GM23338 (cell line): ENCODE measurements at regions not wholly inside any gene's neighbourhood (a gene's known extent, or its start where the extent isn't known, plus 50 kb on each side); places are given as distances from the start of the nearest gene placed in this dataset.

Source experiments
- CREB1 ChIP-seq: fragments of 250-450 bp; sonication (Bioruptor Pico); IDR thresholded peaks from 2 replicates; pipeline ENCODE4 v1.5.0; 2020; ENCODE audit warnings: low read depth, mild to moderate bottlenecking, moderate library complexity
- EZH2 ChIP-seq: fragments of 200-600 bp; sonication (generic); IDR thresholded peaks from one replicate; pipeline ENCODE4 v1.8.0; 2017; ENCODE audit warnings: antibody characterized with exemption, mild to moderate bottlenecking, low read depth; ENCODE audit not compliant: unreplicated experiment
- EZH2phosphoT487 ChIP-seq: fragments of 200-600 bp; sonication (generic); IDR thresholded peaks from one replicate; pipeline ENCODE4 v1.8.1; 2018; ENCODE audit warnings: antibody characterized with exemption; ENCODE audit not compliant: unreplicated experiment
- JUNB ChIP-seq: IDR thresholded peaks from one replicate; pipeline ENCODE4 v1.6.1; 2016; ENCODE audit warnings: antibody characterized with exemption; ENCODE audit not compliant: unreplicated experiment
- NANOG ChIP-seq: IDR thresholded peaks from 2 replicates; pipeline ENCODE4 v1.6.1; 2016; ENCODE audit warnings: antibody characterized with exemption, borderline replicate concordance
- POLR2AphosphoS5 ChIP-seq: IDR thresholded peaks from 2 replicates; pipeline ENCODE4 v1.6.1; 2016; ENCODE audit warnings: antibody characterized with exemption, low read depth
- REST ChIP-seq: IDR thresholded peaks from one replicate; pipeline ENCODE4 v1.6.1; 2018; ENCODE audit warnings: antibody characterized with exemption; ENCODE audit not compliant: unreplicated experiment
- STAT1 ChIP-seq: IDR thresholded peaks from one replicate; pipeline ENCODE4 v1.6.1; 2016; ENCODE audit warnings: antibody characterized with exemption; ENCODE audit not compliant: unreplicated experiment
- ZNF114 ChIP-seq: fragments of 250-450 bp; sonication (Bioruptor Pico); IDR thresholded peaks from 2 replicates; pipeline ENCODE4 v1.5.0; 2020; ENCODE audit warnings: mild to moderate bottlenecking, moderate library complexity
- ZNF331 ChIP-seq: fragments of 250-450 bp; sonication (Bioruptor Pico); IDR thresholded peaks from 2 replicates; pipeline ENCODE4 v1.5.0; 2020; ENCODE audit warnings: low read depth, mild to moderate bottlenecking, moderate library complexity
- ZNF462 ChIP-seq: fragments of 250-450 bp; sonication (Bioruptor Pico); IDR thresholded peaks from 2 replicates; pipeline ENCODE4 v1.5.0; 2020; ENCODE audit warnings: mild to moderate bottlenecking, moderate library complexity
- TF ChIP-seq, protein P1 (sequence below), 2 experiments: fragments of 200-600 bp in 1 of 2; sonication (generic) in 1 of 2; conservative IDR thresholded peaks; 2 replicates each; pipeline versions ENCODE4 v1.5.1 to v1.6.1; 2016 to 2017; ENCODE audit warnings: antibody characterized with exemption in 2 of 2, low read depth in 2 of 2, mild to moderate bottlenecking in 2 of 2, moderate library complexity in 1 of 2
- TF ChIP-seq, protein P2 (sequence below): IDR thresholded peaks from 2 replicates; pipeline ENCODE4 v1.6.1; 2016; ENCODE audit warnings: antibody characterized with exemption

- TF ChIP-seq, protein P1, sequence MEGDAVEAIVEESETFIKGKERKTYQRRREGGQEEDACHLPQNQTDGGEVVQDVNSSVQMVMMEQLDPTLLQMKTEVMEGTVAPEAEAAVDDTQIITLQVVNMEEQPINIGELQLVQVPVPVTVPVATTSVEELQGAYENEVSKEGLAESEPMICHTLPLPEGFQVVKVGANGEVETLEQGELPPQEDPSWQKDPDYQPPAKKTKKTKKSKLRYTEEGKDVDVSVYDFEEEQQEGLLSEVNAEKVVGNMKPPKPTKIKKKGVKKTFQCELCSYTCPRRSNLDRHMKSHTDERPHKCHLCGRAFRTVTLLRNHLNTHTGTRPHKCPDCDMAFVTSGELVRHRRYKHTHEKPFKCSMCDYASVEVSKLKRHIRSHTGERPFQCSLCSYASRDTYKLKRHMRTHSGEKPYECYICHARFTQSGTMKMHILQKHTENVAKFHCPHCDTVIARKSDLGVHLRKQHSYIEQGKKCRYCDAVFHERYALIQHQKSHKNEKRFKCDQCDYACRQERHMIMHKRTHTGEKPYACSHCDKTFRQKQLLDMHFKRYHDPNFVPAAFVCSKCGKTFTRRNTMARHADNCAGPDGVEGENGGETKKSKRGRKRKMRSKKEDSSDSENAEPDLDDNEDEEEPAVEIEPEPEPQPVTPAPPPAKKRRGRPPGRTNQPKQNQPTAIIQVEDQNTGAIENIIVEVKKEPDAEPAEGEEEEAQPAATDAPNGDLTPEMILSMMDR (conservative IDR thresholded peaks at IDR 0.05; ENCODE audit: low read depth in 2 of 2), result no peak
- TF ChIP-seq REST (no peak), POLR2AphosphoS5 (no peak), JUNB (no peak), EZH2 (no peak), CREB1 (CRISPR knock-in tag) (no peak), EZH2phosphoT487 (no peak), ZNF331 (CRISPR knock-in tag) (no peak), STAT1 (no peak), NANOG (no peak), ZNF114 (CRISPR knock-in tag) (no peak), ZNF462 (CRISPR knock-in tag) (no peak)
- TF ChIP-seq, protein P2, sequence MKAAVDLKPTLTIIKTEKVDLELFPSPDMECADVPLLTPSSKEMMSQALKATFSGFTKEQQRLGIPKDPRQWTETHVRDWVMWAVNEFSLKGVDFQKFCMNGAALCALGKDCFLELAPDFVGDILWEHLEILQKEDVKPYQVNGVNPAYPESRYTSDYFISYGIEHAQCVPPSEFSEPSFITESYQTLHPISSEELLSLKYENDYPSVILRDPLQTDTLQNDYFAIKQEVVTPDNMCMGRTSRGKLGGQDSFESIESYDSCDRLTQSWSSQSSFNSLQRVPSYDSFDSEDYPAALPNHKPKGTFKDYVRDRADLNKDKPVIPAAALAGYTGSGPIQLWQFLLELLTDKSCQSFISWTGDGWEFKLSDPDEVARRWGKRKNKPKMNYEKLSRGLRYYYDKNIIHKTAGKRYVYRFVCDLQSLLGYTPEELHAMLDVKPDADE, result no peak
These were observed 217.3 kb downstream of the SNRPN start for GRCh38 chr15:25171856-25172687.
